HepG2 (cell line): ENCODE measurements at regions not wholly inside any gene's neighbourhood (a gene's known extent, or its start where the extent isn't known, plus 50 kb on each side); places are given as distances from the start of the nearest gene placed in this dataset.

Experiments used
- ATAC-seq: fragments of 200-7000 bp; cut with Tn5 transposase; 3 replicates; pipeline ENCODE4 v1.9.1; 2020; ENCODE audit warnings: mild to moderate bottlenecking, moderate library complexity
- BruUV-seq: library from RNA; stranded (reverse); fragments of 400-500 nt; replicated peaks from 2 replicates; lab custom pipeline; 2021; lab: Mats Ljungman, UMichigan
- CTCF ChIA-PET: fragments of 300-600 bp; formaldehyde crosslinking; extraction: SDS; loops from one replicate; lab custom pipeline; 2021; ENCODE audit warnings: low total read pairs, inconsistent platforms, low intra/inter-chr PET ratio; lab: Yijun Ruan, JAX
- POLR2A ChIA-PET: fragments of 350-600 bp; sonication (Branson Sonifier 250); formaldehyde crosslinking; loops from one replicate; lab custom pipeline; 2020; ENCODE audit warnings: antibody characterized with exemption, inconsistent platforms; lab: Yijun Ruan, JAX
- DNase-seq: peaks from one replicate; pipeline ENCODE4 v3.0.0-alpha.2; 2015; ENCODE audit warnings: low spot score
- FAIRE-seq: peaks from 3 replicates; lab custom pipeline; 2011; peaks lifted over from hg19 to GRCh38; lab: Jason Lieb, UNC
- H2AFZ ChIP-seq: one replicate; pipeline ENCODE4 v1.6.1; 2011; ENCODE audit warnings: low read length, inconsistent platforms
- H3K27ac ChIP-seq: fragments of 300-600 bp; 3 replicates; pipeline ENCODE4 v1.8.0; 2011; ENCODE audit warnings: mixed run types, mild to moderate bottlenecking, mixed read lengths, low read length, inconsistent platforms; ENCODE audit not compliant: insufficient read depth; ENCODE audit errors: extremely low read length
- H3K27me3 ChIP-seq, 2 experiments: fragments of 200-600 bp in 1 of 2; 2 replicates in 1 of 2; 3 replicates in 1 of 2; pipeline versions ENCODE4 v1.6.0 to v1.8.0; 2011; ENCODE audit warnings: low read length in 2 of 2, mild to moderate bottlenecking in 2 of 2, moderate library complexity in 2 of 2, inconsistent platforms in 1 of 2; ENCODE audit not compliant: insufficient read depth in 2 of 2, control insufficient read depth in 1 of 2
- H3K36me3 ChIP-seq, 2 experiments: fragments of 200-600 bp in 1 of 2; replicated peaks in 1 of 2; 2 replicates in 1 of 2; 3 replicates in 1 of 2; pipeline versions ENCODE4 v1.5.1 to v1.8.0; 2011; ENCODE audit warnings: low read length in 2 of 2, inconsistent platforms in 1 of 2; ENCODE audit not compliant: insufficient read depth in 2 of 2, control insufficient read depth in 1 of 2
- H3K4me1 ChIP-seq: 2 replicates; pipeline ENCODE4 v1.5.1; 2012; ENCODE audit warnings: low read length, inconsistent platforms; ENCODE audit not compliant: insufficient read depth
- H3K4me2 ChIP-seq: 2 replicates; pipeline ENCODE4 v1.6.0; 2011; ENCODE audit warnings: low read depth, low read length, inconsistent platforms
- H3K4me3 ChIP-seq, 3 experiments: fragments of 200-600 bp in 1 of 3; sonication (generic), shearing (Covaris generic) in 1 of 3; replicated peaks in 1 of 3; 2 replicates each; pipeline ENCODE4 v1.5.1; 2011 to 2016; ENCODE audit warnings: low read length in 3 of 3, inconsistent platforms in 2 of 3, low read depth in 2 of 3, mild to moderate bottlenecking in 2 of 3, control low read depth in 1 of 3, mixed read lengths in 1 of 3; ENCODE audit not compliant: insufficient read depth in 1 of 3
- H3K79me2 ChIP-seq: one replicate; pipeline ENCODE4 v1.6.1; 2011; ENCODE audit warnings: low read length, inconsistent platforms; ENCODE audit not compliant: insufficient read depth
- H3K9ac ChIP-seq: 2 replicates; pipeline ENCODE4 v1.6.0; 2011; ENCODE audit warnings: mild to moderate bottlenecking, low read depth, low read length, inconsistent platforms; ENCODE audit not compliant: insufficient read depth
- H3K9me3 ChIP-seq: 2 replicates; pipeline ENCODE4 v1.5.1; 2012; ENCODE audit warnings: mild to moderate bottlenecking, low read length
- H4K20me1 ChIP-seq: 2 replicates; pipeline ENCODE4 v1.6.0; 2011; ENCODE audit warnings: inconsistent platforms, mild to moderate bottlenecking, low read length, moderate library complexity; ENCODE audit not compliant: insufficient read depth
- AHR ChIP-seq: IDR thresholded peaks from 2 replicates; pipeline ENCODE4 v1.6.1; 2018; ENCODE audit warnings: missing genetic modification reagents, missing compliant biosample characterization
- BCLAF1 ChIP-seq: fragments of 450-650 bp; IDR thresholded peaks from 2 replicates; pipeline ENCODE4 v1.6.1; 2017; ENCODE audit warnings: mild to moderate bottlenecking
- CENPT ChIP-seq: sonication (generic); formaldehyde crosslinking; IDR thresholded peaks from 2 replicates; pipeline ENCODE4 v1.8.0; 2022; ENCODE audit warnings: low read depth, mild to moderate bottlenecking, moderate library complexity, missing genetic modification reagents
- CTCF ChIP-seq: sonication (generic); formaldehyde crosslinking; IDR thresholded peaks from 2 replicates; pipeline ENCODE4 v1.5.0; 2020; ENCODE audit warnings: mild to moderate bottlenecking, missing genetic modification reagents, moderate library complexity
- DBP ChIP-seq: sonication (generic); formaldehyde crosslinking; IDR thresholded peaks from 2 replicates; pipeline ENCODE4 v1.4.0; 2020; ENCODE audit warnings: missing genetic modification reagents; ENCODE audit errors: not compliant biosample characterization
- DNMT3B ChIP-seq: conservative IDR thresholded peaks from 2 replicates; pipeline ENCODE4 v1.6.1; 2016; ENCODE audit warnings: missing biosample characterization, control low read depth
- ERF ChIP-seq: IDR thresholded peaks from 2 replicates; pipeline ENCODE4 v1.6.1; 2018; ENCODE audit warnings: missing biosample characterization, missing genetic modification reagents
- HMGXB4 ChIP-seq, 2 experiments: sonication (generic) in 1 of 2; formaldehyde crosslinking in 1 of 2; IDR thresholded peaks; 2 replicates each; pipeline versions ENCODE4 v1.4.0 to v1.6.1; 2018 to 2020; ENCODE audit warnings: missing genetic modification reagents in 2 of 2, borderline replicate concordance in 1 of 2, low read depth in 1 of 2, mild to moderate bottlenecking in 1 of 2, missing biosample characterization in 1 of 2
- KAT2B ChIP-seq: fragments of 150-350 bp; IDR thresholded peaks from 2 replicates; pipeline ENCODE4 v1.6.1; 2014; ENCODE audit warnings: low read depth, low read length, borderline replicate concordance
- MEIS1 ChIP-seq: sonication (generic); formaldehyde crosslinking; IDR thresholded peaks from 2 replicates; pipeline ENCODE4 v1.9.0; 2021; ENCODE audit warnings: mild to moderate bottlenecking, missing genetic modification reagents, moderate library complexity, borderline replicate concordance
- MTF2 ChIP-seq: sonication (generic); formaldehyde crosslinking; IDR thresholded peaks from 2 replicates; pipeline ENCODE4 v1.5.0; 2020; ENCODE audit warnings: missing genetic modification reagents, borderline replicate concordance
- SIN3B ChIP-seq: fragments of 150-350 bp; IDR thresholded peaks from 2 replicates; pipeline ENCODE4 v1.6.1; 2014; ENCODE audit warnings: low read length
- YY1 ChIP-seq: IDR thresholded peaks from 2 replicates; pipeline ENCODE4 v1.6.1; 2011; ENCODE audit warnings: low read length, low read depth, moderate library complexity, mild to moderate bottlenecking; ENCODE audit not compliant: insufficient read depth, insufficient replicate concordance
- ZNF180 ChIP-seq: sonication (generic); formaldehyde crosslinking; IDR thresholded peaks from 2 replicates; pipeline ENCODE4 v1.4.0; 2020; ENCODE audit warnings: low read depth, missing genetic modification reagents, borderline replicate concordance
- ZNF234 ChIP-seq: sonication (generic); formaldehyde crosslinking; conservative IDR thresholded peaks from 2 replicates; pipeline ENCODE4 v1.5.1; 2020; ENCODE audit warnings: mild to moderate bottlenecking, missing genetic modification reagents
- ZNF317 ChIP-seq: sonication (generic); formaldehyde crosslinking; IDR thresholded peaks from 2 replicates; pipeline ENCODE4 v1.5.0; 2020; ENCODE audit warnings: mild to moderate bottlenecking, missing genetic modification reagents
- ZNF343 ChIP-seq: sonication (generic); formaldehyde crosslinking; IDR thresholded peaks from 2 replicates; pipeline ENCODE4 v1.4.0; 2020; ENCODE audit warnings: mild to moderate bottlenecking, missing genetic modification reagents
- ZNF468 ChIP-seq: sonication (generic); formaldehyde crosslinking; IDR thresholded peaks from 2 replicates; pipeline ENCODE4 v1.8.0; 2022; ENCODE audit warnings: mild to moderate bottlenecking, moderate library complexity, missing genetic modification reagents
- ZNF567 ChIP-seq: sonication (generic); formaldehyde crosslinking; IDR thresholded peaks from 2 replicates; pipeline ENCODE4 v1.8.1; 2023; ENCODE audit warnings: mild to moderate bottlenecking, missing genetic modification reagents, borderline replicate concordance
- WGBS: methylation state at CpG from one replicate; pipeline ENCODE4 v1.1.6; 2017; ENCODE audit warnings: low lambda C conversion rate; 5-methylcytosine and 5-hydroxymethylcytosine counted together
- in situ Hi-C: cut with HindIII; loops from 2 replicates; pipeline ENCODE4 v1.10.0; 2017; ENCODE audit warnings: low pct_unique_long_range_greater_than_20kb; ENCODE audit not compliant: extremely low pct_ligation_motif_present
- intact Hi-C: fragments of 100-400 bp; cut with micrococcal nuclease; formaldehyde crosslinking; loops from one replicate; pipeline ENCODE4 v1.10.0; 2022; ENCODE audit not compliant: unreplicated experiment

GRCh38 chr12:59934486-59934885 is 338.7 kb downstream of the SLC16A7 start:
- ATAC-seq = no peak
- TF ChIP-seq DNMT3B (CRISPR knock-in tag) (no peak), ZNF317 (CRISPR knock-in tag) (no peak), ZNF343 (no peak), CENPT (CRISPR knock-in tag) (no peak), ZNF567 (CRISPR knock-in tag) (no peak), ZNF234 (CRISPR knock-in tag) (no peak), AHR (CRISPR knock-in tag) (no peak), KAT2B (no peak), SIN3B (no peak), ZNF468 (CRISPR knock-in tag) (no peak), MEIS1 (CRISPR knock-in tag) (no peak), YY1 (no peak), BCLAF1 (no peak), ERF (no peak), MTF2 (CRISPR knock-in tag) (no peak), HMGXB4 (CRISPR knock-in tag; IDR thresholded peaks at IDR 0.05; ENCODE audit: borderline replicate concordance in 1 of 2, low read depth in 1 of 2) (no peak), DBP (CRISPR knock-in tag) (no peak), CTCF (no peak), ZNF180 (CRISPR knock-in tag) (no peak)

More at GRCh38 chr12:59934486-59934885, 338.7 kb downstream of the SLC16A7 start:
- BruUV-seq = no TSS peak
- FAIRE-seq = no peak
- no peak overlapping the region for H3K4me2 ChIP-seq
- no peaks in the 10 kb centered on the region for H3K36me3 ChIP-seq
- DNase-seq = no peak
- no peak overlapping the region for H3K27ac ChIP-seq
- in situ Hi-C loops = no loop called here
- no peaks in the 10 kb centered on the region for H3K79me2 ChIP-seq
- no peak overlapping the region for H3K4me3 ChIP-seq
- no peaks in the 10 kb centered on the region for H4K20me1 ChIP-seq
- no peaks in the 10 kb centered on the region for H3K27me3 ChIP-seq
- H3K9me3 ChIP-seq = peaks cover 46% of the 10 kb centered on the region
- POLR2A ChIA-PET = no interaction called here
- no peak overlapping the region for H2AFZ ChIP-seq
- WGBS = 21% methylated on average over 1 of the region's 1 CpG
- CTCF ChIA-PET = no interaction called here
- intact Hi-C loops = no loop called here
- no peaks in the 10 kb centered on the region for H3K4me1 ChIP-seq
- H3K9ac ChIP-seq = no peak overlapping the region
